Left forelimb (tissue), 1 donor: ENCODE measurements at regions not wholly inside any gene's neighbourhood (a gene's known extent, or its start where the extent isn't known, plus 50 kb on each side); places are given as distances from the start of the nearest gene placed in this dataset.

Source experiments
- DNase-seq: peaks from one replicate; pipeline ENCODE4 v3.0.0-alpha.2; 2018; ENCODE audit warnings: low spot score

DNA sequence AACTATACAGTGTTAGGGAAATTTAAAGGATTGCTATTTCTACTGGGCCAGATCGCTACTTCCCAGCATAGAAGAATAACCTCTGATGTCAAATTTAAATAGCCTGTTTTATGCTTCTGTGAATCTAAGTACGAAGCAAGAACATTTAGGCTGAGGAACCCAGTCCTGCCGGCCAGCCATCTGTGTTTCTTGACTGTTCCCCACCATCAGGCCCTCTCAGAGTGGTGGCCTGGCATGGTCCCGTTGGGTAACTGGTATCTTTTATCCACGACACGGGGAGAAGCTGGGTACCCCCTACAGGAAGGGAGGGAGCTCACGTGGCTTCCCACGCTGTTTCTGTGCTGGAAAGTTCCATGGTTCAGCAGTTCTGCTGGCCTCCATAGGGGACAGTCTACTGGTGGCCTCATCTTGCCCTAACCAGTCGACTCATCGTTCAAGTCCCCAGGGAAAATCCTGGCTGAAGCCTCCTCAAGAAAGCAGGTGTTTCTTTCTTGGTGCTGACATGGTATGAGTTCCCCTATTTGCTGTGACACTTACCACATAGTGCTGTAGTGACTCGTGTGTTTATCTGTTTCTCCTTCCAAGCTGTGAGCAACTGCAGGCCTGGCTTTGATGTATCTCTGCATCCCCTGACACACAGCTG lies 201.7 kb upstream of the NLRP1 start:
- DNase-seq = no peak

GRCh38 chr17:5786510-5786875 lies 202.2 kb upstream of the NLRP1 start:
- DNase-seq = no peak

DNA sequence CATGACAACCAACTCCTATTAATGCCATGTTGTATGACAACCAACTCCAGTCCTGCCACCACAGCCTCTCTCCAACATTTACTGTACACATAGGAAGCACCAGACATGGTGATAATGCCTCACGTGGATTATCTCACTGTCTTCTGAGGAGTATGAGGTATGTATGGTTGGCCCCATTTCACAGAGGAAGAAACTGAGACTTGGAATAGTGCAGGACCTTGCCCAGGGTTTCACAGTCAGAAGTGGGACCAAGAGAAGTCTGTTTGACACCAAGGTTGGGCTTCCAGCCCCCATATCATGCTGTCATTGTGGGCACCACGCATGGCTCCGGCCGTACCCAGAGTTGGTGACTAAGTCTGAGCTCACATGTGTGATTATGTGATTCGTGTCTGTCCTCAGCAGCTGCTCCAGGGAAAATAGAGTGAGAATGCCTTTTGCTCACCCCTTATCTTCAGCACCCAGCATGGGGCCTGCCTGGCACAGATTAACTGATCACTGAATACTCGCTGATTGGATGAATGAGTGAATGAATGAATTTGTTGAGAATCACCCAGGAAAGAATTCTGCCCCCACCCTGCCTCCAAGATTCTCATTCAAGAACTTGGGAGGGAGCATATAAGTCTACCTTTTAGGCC lies 204.1 kb upstream of the NLRP1 start:
- no peak for DNase-seq

DNA sequence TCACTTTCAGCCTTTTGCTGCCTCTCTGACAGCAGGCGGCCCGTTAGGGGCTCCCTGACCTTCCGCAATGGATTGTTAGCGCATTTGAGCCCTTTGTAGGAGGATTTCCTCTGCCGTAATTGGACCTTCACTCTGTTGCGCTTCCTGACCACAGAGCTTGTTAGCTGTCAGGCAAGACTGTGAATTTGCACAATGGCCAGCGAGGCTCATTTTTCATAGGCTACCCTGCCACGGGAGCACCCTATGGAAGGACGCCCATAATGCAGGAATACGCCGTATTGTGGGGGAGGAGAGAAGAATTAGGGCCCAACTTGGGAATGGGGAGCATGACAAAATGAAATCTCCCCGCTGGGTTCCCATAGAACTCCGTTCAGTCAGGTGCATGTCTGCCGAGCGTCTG lies 205.2 kb upstream of the NLRP1 start:
- DNase-seq = no peak

DNA sequence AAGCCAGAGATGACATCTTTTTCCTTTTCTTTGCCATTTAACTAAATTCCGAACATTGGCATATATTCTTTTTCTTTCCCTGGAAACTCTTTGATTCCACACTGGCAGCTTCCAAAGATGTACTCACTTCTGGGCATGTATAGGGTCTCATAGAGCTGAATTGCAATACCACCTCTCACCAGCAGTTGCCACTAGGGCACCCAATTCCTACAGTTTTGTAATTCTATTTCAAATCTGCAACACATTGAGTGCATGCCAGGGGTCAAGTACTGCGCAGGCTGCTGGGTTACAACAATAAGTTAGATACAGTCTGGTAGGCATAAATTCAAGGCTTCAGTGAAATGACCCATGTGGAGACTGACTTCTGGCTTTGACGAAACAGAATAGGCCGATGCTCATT lies 208.8 kb upstream of the NLRP1 start:
- no peak for DNase-seq

DNA sequence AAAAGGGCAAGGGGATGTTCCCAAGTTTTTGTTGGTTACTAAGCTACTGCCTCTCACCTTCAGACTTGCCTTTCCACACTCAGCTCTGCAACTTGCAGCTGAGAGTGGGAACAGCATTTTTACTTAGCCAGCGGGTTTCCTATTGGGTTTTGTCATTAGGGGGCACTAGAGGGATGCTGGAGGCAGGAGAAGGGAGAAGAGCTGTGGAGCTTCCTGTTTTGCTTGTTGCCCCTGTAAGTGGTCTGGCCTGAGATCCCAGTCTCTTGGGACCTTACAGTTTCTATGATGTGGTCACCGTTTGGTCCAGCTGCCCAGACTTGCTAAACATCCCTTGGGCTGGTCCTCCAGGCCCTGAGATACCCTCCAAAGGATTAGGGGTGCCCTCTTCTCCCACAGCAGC lies 209.6 kb upstream of the NLRP1 start:
- DNase-seq = no peak

- DNase-seq = no peak
These were observed 210.1 kb upstream of the NLRP1 start for GRCh38 chr17:5794385-5794784.

DNA sequence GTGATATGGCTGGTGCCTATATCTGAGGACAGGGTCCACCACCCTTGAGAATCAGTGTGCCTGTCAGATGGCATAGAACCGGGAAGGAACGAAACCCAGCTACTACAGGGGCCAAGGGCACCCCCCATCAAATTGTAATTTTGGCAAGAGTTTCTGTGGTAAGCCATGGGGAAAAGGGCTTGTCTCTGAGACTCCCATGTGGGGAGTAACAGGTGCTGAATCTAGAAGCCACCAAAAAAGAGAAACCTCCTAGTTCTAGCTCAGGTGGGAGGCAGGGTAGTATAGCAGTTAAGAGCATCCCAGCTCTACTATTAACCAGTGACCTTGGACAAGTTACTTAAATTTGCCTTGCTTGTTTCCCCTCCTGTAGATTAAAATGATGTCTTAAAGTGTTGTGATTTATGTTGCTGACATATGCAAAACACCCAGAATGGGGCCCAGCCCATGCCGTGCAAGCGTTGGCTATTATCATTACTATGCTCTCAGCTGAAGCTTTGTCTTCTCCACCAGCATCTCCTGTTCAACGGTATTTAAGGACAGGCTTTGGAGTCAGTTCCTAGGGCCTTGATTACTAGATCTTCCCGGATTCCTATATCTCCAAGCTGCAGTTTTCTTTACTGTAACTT lies 210.7 kb upstream of the NLRP1 start:
- no peak for DNase-seq

- no peak for DNase-seq
These were observed 213.2 kb upstream of the NLRP1 start for GRCh38 chr17:5797447-5798050.

GRCh38 chr17:5798094-5798493 lies 213.8 kb upstream of the NLRP1 start:
- no peak for DNase-seq

- DNase-seq = no peak
These were observed 215.8 kb upstream of the NLRP1 start for GRCh38 chr17:5800131-5800530.

GRCh38 chr17:5800646-5801045 lies 216.3 kb upstream of the NLRP1 start:
- no peak for DNase-seq

DNA sequence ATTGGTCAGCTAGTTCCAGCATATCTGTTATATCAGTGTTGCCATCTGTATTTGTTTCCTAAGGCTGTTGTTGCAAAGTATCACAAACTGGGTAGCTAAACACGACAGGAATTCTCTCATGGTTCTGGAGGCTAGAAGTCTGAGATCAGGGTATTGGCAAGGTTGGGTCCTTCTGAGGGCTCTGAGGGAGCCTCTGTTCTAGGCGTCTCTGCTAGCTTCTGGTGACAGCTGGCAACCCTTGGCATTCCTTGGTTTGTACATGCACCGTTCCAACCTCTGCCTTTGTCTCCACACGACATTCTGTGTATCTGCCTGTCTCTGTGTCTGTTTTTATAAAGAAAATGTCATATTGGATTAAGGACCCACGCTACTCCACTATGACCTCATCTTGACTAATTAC lies 219.9 kb upstream of the NLRP1 start:
- DNase-seq = no peak

GRCh38 chr17:5809056-5809455 lies 224.7 kb upstream of the NLRP1 start:
- peak; percentile 28 for DNase-seq

GRCh38 chr17:5809580-5810188 lies 225.4 kb upstream of the NLRP1 start:
- peak; percentile 26 for DNase-seq

- no peak for DNase-seq
These were observed 228.3 kb upstream of the NLRP1 start for GRCh38 chr17:5812590-5812989.

DNA sequence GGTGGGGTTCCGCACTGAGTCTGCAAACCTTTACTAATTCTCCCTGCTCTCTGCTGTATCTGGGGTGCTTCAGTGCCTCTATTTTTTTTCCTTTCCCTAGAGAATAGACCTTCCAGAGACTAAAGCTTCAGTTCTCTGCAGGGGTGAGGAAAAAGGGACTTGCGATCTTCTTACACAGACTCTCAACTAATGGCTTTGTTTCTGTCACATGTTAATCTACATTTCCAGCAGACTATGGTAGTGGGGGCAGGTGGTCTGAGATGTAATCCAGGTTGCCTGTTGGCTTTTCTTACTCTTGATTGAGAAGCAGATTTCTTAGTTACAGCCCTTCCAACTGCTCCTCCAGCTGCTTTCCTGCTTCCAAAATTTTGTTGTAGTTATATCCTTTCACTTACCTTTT lies 229.0 kb upstream of the NLRP1 start:
- peak; percentile 25 for DNase-seq

DNA sequence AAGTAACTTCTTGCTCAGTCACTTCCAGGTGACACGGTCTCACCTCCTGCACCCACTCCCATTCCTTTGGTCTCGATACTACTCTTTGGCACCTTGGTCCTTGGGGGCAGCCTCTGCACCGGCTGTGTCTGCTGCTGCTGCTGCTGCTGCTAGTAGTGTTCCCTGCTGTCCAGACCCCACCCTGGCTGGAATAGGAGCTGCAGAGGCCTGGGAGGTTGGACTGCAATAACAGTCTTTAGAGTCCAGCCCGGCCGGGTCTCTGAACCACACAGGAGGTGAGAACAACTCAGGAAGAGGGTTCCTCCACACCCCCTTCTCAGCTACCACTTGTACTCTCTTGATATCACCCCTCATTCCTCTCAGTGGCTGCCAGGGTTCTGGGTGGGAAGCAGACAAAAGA lies 231.1 kb upstream of the NLRP1 start:
- peak; percentile 55 for DNase-seq

- peak; percentile 50 for DNase-seq
These were observed 232.3 kb upstream of the NLRP1 start for GRCh38 chr17:5816491-5817070.

GRCh38 chr17:5817475-5818395 lies 233.4 kb upstream of the NLRP1 start:
- peak; percentile 40 for DNase-seq

DNA sequence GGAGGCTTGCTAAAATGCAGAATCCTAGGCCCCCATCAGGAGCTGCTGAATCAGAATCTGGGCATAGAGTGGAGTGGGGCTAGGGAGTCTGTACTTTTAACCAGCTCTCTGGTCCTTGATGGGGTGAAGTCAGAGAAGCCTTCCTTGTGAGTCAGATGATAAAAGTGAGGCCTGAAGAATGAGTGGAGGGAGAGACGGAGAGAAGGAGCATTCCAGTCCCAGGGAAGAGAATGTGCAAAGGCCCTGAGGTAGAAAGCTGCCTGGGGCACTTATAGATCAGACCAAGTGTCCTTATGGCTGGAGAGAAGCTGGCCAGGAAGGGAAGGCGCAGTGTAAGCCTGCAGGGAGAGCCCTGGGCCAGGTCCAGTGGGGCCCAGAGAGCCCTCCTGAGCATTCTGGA lies 235.1 kb upstream of the NLRP1 start:
- DNase-seq = no peak
